ENCODE measurements at regions not wholly inside any gene's neighbourhood (a gene's known extent, or its start where the extent isn't known, plus 50 kb on each side); places are given as distances from the start of the nearest gene placed in this dataset.

- no peak for TF ChIP-seq EZH2 (IDR thresholded peaks at IDR 0.05; ENCODE audit: borderline replicate concordance, low read depth, low read length, poor library complexity, severe bottlenecking)
- TF ChIP-seq, protein P1, sequence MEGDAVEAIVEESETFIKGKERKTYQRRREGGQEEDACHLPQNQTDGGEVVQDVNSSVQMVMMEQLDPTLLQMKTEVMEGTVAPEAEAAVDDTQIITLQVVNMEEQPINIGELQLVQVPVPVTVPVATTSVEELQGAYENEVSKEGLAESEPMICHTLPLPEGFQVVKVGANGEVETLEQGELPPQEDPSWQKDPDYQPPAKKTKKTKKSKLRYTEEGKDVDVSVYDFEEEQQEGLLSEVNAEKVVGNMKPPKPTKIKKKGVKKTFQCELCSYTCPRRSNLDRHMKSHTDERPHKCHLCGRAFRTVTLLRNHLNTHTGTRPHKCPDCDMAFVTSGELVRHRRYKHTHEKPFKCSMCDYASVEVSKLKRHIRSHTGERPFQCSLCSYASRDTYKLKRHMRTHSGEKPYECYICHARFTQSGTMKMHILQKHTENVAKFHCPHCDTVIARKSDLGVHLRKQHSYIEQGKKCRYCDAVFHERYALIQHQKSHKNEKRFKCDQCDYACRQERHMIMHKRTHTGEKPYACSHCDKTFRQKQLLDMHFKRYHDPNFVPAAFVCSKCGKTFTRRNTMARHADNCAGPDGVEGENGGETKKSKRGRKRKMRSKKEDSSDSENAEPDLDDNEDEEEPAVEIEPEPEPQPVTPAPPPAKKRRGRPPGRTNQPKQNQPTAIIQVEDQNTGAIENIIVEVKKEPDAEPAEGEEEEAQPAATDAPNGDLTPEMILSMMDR (conservative IDR thresholded peaks at IDR 0.05; ENCODE audit: low read depth, low read length) = no peak
Observed at GRCh38 chr5:105740242-105740641, 1930.5 kb downstream of the EFNA5 start.

Measured in A673 (cell line).